ENCODE measurements at regions not wholly inside any gene's neighbourhood (a gene's known extent, or its start where the extent isn't known, plus 50 kb on each side); places are given as distances from the start of the nearest gene placed in this dataset.

DNA sequence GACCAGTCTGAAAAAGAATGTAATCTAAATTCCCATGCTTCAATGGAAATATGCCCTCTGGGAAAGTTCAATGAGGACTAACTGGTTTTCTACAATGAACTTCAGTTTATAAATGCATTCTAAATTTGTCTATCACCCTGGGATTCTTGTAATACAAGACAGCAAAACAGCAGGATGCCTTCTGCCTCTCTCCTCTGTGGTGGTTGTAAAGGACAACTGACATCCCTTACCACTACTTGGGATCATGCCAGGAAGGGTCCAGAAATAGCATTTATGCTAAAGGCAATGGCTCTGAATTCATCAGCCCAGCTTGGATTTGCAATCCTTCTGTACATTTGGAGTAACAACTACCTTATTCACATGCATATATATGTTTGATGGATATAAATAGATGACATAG, 97.3 kb upstream of the ADAMTS16 start:
- DNase-seq, result no peak

DNA sequence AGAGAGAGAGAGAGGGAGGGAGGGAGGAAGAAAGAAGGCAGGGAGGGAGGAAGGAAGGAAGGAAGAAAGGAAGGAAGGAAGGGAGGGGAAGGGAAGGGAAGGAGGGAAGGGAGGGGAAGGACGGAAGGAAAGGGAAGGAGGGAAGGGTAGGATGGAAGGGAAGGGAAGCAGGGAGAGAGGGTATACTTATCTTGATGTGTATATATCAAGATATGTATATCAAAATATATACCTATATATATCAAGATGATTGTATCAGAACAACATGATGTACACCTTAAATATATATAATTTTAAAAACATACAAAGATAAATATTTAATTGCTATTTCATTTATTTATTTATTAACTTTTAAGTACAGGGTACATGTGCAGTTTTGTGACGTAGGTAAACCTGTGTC, 96.8 kb upstream of the ADAMTS16 start:
- no peak for DNase-seq

DNA sequence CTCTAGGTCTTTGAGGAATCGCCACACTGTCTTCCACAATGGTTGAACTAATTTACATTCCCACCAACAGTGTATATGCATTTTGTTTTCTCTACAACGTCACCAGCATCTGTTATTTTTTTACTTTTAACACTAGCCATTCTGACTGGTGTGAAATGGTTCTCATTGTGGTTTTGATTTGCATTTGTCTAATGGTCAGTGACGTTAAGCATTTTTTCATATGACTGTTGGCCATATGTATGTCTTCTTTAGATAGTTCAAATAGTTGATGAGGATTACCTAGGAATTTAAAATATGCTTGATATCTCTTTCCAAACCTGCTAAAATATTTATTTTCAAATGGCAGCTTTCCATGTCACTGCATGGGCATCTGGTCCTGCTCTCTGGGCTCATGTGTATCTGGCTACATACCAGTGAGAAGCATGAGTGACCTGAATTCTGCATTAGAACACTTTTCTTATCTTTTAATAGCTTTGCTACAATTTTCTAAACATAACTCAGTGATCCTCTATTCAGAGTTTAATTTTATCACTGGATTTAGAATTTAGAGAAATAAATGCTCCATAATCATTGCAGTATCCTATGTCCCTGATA, 95.8 kb upstream of the ADAMTS16 start:
- no peak for DNase-seq

DNA sequence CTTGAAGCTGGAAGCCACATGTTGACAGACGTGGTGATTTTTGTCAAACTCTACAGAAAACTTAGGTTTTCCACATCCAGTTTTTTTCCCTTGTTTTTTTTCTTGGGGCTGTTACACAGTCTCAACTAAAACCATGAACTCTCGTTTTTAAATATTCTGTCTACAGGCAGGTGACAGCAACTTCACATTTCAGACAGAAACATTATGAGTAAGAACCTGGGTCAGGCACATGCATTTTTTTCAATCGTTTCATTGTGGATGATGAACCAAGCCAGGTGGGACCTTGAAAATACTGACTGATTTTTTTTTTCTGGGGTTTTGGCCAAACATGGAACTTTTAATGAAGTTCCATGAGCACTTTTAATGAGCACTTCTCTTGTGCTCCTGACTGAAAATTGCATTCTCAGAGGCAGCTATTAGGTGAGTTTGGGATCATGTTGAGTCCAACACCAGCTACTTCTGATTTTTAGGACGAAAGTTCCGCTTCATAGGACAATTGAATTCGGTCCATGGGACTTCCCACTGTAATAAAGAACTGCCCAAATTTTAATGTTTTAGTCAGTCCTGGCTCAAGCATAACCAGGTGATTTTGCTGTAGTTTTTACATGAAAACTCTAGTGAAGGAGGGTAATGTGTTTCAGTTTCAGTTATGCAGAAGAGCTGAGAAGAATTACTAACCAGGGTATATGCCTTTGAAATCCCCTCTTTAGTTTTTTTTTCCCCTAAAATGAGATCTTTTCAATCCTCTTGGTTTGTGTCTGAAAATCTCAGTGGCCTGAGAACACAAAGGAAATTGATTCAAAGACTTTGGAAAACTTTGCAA, 93.2 kb upstream of the ADAMTS16 start:
- no peak for DNase-seq

DNA sequence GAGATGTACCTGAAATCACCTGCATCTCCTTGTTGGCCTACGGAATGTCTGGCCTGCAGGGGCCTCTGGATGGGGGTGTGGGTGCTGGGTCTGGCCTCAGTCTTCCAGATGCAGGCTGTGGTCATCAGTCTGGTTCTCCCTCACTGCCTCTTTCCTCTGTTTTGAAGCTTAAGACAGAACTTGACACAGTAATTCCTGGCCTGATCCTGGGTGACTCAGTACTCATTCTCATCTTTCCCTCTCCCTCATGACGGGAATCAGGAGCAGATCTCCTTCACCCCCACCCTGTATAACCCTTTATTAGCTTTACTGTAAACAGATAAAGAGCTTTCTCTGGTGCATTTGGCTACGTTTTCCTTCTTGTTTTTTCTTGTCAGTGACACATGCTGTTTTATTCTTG, 89.3 kb upstream of the ADAMTS16 start:
- DNase-seq, result no peak

DNA sequence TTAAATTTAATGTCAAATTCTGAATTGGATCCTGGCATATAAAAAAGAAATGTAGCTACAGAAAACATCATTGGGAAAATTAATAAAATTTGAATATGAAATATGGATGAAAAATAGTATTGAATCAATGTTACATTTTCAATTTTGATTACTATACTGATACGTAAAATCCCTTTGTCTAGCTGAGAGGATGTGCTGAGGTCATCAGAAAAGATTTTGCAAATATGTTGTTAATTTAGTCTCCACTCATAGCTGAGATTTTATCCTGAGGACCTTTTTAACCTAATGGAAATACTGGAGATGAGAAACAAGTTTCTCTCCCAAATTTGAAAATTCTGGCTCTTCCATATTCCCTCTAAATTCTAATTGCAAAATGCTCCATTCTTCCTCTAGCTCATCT, 84.4 kb upstream of the ADAMTS16 start:
- no peak for DNase-seq

DNA sequence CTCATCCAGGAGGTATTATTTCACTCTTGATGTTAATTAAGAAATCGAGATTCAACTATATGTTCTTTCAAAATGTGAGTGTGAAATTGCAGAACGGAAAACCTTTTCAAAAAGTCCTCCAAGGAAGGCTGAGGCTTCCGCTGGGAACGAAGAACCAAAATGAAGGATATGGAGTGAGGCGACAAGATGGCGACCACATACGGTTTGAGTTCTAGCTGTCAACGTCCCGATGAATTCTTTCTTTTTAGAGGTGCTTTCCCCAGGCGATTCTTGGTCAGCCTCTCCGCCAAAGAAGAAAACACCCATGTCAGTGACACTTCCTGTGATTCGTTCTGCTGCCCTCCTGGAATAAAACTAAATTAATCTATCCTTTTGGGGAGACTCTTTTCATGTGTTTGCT, 78.3 kb upstream of the ADAMTS16 start:
- DNase-seq, result no peak

DNA sequence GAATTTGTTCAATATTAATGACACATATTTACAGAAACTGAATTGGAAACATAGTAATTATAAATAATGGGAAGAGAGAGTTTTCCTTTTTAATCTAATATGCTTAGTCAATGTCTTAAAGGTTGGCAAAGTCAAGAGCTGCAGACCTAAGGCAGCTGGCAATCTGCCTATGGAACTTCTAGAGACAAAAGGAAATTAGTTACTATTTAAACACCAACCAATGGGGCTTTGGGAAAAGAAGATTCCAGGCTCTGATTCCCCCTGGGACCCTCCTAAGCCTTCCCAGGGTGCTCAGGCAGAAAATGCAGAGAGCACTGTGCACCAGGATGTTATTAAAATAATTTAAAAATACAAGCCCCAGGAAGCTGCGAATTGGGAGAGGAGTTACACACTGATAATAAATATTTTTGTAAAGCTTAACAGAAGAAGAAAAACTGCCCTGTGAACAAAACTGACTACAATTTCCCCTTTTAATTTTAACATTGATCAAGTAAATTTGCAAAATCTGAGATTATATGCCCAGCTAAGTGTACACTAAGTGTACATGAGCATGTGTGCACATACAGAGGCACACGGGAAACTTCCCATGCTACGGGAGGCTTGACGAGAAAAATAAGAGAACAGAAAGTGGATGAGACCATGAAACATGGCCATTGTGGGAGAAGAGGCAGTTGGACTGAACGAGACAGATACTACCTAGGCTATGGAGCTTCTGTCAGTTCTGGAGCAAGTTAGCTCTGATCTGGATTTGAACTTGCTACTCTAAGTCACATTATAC, 77.4 kb upstream of the ADAMTS16 start:
- DNase-seq, result no peak

DNA sequence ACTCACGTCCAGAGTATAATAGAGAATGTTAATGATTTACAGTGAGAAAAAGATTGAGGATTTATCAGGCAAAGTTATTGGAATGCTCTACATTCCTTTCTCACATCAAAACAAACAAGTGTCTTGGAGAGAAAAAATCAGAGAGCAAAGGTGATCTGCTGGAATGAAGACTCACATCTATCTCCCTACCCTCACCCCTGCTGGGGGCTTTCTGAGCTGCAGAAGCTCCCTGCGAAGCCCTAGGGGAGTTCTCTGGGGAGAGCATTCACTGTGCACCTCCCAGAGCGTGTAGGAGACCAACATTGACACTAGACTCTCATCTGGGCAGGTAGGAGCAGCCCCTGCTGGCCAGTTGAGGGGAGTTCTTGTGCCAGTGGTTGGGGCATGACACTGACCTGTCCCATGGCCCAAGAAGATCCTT, 76.6 kb upstream of the ADAMTS16 start:
- DNase-seq, result no peak

DNA sequence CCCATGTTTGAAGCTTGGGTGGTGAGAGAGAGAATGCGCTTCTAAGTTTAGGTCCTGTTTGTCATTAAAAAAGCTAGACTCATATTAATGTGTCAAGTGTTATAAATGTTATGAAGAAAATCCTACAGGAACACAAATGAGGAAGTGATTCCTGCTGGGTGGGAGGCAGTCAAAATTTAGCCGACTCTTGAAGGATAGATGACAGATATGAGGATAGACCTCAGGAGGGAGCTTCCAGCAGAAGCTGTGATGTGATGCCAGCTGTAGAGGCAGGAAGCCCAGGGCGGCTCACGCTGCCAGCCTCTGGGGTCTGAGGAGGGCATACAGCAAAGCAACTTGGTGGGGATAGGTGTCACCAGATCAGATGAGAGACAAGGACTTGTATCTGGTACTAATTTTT, 74.7 kb upstream of the ADAMTS16 start:
- no peak for DNase-seq

DNA sequence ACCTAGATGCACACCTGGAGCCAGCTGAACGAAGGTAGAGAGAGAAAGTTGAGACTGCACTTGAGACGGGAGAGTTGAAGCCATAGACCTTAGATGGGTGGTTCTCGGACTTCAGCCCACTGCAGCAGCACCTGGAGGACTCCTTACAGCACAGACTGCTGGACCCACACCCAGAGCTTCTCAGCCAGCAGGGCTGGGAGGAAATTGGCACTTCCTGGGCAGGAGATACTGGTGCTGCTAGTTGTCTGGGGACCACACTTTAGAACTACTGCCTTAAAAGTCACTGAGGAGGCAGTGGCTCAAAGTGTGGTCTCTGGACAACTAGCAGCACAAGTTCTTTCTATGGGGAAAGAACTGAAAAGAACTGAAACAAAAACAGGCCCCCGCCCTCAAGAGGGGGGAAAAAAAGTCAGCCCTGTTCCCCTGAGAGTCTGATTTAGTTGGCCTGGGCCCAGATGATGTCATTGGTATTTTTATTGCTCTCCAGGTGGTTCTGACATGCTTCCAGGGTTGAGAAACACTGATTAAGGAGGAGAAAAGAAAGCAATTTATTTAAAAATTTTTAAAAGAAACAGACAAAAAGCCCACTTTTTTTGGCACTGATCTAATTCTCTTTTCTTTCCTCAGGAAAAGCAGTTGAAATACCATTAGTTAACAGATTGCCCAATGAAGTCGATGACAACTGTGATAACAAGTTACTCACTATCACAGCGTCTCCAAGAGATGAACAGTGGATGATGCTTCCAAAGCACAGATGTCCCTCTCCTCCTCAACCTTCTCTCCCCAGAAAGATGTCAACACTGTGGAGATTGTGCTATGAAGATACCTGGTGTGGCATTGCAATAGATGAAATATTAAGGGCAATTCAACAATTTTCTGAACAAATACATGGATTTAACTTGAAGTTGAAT, 73.6 kb upstream of the ADAMTS16 start:
- no peak for DNase-seq

DNA sequence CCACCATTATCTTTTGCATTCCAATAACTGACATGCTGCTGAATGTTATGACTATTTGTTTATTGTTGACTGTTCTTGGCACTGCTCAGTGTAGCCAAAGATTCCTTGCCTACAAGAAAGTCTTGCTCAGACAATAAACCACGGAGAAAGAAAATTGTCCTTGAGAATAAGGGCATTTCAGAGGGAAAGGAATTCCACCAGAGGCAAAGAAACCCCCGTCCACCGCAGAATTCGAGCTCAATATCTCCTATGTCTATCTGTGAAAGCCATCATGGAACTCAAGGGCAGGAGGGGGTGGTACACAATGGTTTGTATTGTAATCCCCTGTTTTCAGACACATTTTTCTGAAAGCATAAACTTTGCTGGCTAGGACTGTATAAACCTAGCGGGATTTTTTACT, 70.3 kb upstream of the ADAMTS16 start:
- DNase-seq, result no peak

DNA sequence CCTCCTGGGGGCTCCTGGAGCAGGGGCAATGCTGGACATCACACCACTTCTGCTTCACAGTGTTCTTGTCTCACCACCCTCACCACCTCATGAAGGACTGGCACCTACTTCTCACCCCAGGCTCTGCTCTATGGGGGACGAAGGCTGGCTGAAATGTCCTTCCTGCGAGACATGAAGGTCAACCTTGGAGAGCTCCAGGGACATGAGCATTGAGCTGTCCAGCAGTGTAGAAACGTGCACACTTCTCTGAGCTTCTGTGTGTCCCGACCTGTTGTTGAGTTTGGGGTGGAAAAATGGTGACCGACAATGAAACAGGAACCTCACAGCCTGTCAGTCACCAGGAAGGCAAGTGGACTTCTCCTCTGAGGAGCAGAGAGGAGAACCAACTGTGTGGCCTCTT, 68.6 kb upstream of the ADAMTS16 start:
- no peak for DNase-seq

DNA sequence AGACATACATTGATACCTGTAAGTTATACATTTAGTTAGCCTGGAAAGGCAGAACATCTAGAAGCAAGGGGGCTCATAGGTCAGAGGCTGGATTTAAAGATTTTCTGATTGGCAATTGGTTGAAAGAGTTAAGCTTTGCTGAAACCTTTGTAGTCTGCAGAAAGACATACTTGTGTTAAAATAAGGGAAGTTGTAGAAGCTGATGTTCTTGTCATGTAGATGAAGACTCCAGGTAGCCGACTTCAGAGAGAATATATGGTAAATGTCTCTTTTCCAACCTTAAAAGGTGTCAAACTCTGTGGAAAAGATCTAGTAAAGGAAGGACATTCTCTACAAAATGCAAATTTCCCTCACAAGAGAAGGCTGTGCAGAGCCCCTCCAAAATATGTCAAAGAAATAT, 62.9 kb upstream of the ADAMTS16 start:
- no peak for DNase-seq

DNA sequence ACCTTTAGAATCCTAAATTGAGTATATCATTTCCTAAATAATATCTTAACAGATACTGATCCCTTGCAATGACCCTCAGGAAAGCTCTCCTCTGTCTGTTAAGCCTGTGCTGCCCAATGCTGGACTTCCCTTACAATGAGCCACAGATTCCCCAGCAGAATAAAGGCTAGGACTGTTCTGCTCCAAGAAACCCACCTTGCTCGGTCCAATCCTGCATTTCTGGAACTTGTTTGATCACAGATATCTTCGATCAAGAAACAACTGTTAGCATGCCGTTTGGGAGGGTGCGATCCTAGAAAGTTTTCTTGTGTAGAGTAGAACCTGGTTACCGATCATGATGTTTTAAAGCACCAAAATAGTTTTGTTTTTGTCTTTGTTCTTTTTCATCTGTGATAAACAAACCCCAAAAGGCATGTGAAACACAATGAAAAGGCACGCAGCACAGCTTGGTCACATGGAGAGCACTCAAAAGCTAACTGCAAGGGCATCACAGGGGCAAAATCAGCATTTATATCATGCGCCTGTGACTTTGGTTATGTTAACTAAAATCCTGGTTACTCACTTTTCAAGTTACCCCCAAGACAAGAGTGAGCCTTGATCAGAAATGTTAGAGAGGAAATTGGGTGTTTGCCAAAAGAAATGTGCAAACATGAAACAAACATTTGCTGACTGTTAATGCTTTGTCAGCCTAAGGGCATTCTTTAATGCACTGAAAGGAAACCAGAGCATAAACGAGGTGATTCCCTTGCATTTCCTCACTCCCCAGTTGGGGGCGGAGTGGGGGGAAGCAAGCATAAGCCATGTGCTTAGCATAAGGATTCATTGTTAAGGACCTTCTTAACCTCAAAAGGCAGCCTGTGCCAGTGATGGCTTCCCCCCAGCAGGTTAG, 61.9 kb upstream of the ADAMTS16 start:
- no peak for DNase-seq

DNA sequence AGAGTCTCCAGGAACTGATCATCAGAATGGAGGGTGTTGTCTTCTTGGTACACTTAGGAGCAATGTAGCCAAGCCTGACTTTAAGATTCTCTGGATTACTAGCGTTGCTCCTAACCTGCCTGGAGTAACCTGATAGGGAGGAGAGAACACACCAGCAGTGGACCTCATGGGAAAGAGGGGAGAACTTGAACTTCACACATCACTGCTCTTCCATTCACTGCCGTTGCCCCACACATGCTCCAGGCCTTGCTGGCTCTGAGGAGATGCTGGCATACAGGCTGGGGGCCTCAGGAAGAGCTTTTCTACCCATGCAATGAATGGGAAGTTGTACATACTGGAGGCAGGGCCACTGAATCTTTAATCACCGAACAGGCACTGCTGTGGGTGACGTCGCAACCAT, 60.3 kb upstream of the ADAMTS16 start:
- no peak for DNase-seq

DNA sequence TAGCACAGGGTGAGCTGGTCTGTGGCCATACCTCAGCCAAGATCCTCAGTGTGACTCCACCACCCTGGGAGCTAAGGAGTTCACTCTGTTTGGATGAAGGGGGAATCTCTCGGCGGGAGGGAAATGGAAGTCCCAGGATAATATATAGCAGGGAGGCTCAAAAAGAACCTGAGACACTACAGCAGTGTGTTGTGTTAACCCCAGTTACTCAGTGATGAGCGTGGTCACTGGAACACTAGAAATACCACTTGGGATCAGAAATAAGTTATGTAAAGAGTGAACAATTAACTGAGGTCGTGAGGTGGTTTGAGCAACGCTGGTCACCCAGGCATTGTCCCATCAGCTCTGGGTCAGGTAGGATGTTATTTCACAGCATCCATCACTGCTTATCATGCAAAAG, 59.3 kb upstream of the ADAMTS16 start:
- no peak for DNase-seq

DNA sequence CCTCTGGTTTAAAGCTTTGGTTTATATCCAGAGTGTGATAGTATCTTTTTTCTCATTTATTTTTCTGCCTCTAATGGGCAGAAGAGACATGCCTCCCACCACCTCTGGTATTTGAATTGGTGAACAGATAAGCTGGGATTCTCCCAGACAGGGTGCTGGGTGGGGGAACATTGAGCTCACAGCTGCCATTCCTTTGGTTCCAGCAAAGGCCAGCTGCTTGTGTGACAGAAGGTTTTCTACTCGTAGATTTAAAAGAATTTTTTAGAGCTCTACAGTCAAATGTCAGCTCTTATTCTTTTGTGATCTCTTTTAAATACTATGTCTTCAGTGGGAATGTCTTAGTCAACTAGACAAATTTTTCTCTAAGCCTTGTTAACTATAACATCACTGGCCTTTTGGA, 54.7 kb upstream of the ADAMTS16 start:
- no peak for DNase-seq

DNA sequence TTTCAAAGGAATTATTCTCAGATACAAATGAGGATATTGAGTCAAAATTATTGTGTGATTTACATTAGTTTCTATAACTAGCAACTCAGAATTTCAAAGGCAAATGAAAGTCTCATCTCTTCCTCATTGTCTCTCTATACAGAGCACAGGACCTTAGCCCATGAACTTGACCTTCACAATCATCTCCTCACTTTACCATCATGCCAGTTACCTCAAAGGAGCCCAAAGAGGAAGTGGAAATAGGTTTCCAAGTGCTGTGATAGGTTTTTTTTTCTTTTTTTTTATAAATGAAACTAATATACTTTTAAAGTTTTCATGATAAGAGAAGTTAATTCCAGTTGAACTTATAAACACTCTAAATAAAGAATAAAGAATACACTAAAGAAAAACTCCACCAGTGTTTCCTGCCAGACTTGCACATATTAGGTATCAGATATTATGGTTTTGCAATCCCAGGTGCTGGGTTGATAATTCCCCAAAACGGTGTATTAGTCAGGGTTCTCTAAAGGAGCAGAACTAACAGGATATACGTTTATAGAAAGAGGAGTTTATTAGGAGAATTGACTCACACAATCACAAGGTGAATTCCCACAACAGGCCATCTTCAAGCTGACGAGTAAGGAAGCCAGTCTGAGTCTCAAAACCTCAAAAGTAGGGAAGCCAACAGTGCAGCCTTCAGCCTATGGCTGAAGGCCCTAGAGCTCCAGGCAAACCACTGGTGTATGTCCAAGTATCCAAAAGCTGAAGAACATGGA, 50.1 kb upstream of the ADAMTS16 start:
- no peak for DNase-seq
